ENCODE measurements at regions not wholly inside any gene's neighbourhood (a gene's known extent, or its start where the extent isn't known, plus 50 kb on each side); places are given as distances from the start of the nearest gene placed in this dataset.
"Not testable (repeated sequence)": the region's sequence is repeated elsewhere in the genome, so short reads cannot be mapped to it uniquely, and the experiment has no call there.

DNA sequence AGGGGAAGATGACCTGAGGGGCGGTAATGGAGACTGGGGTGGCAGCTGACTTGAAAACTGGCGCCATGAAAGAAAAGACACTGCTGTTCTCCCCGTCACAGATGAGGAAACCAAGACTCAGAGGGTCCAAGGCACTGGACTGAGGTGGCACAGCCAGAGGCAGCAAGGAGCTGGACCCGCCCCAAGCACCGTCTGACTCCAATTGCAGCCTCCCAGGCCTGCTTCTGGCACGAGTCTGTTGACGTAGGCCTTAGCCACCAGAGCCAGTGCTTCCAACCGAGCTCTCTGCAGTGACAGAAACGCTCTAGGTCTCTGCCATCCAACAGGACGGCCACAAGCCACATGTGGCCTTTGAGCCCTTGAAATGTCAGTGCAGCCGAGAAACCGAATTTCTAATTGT, 193.2 kb downstream of the OLFM1 start:
- Histone ChIP-seq H3K4me3 (ENCODE audit: low read length) (no peak overlapping the region), H3K79me2 (ENCODE audit: low read length) (no peaks in the 10 kb centered on the region), H4K20me1 (ENCODE audit: insufficient read depth, low read depth, low read length) (no peaks in the 10 kb centered on the region), H3K9me3 (ENCODE audit: low read length) (no peaks in the 10 kb centered on the region), H3K9me2 (replicated peaks; ENCODE audit: insufficient read depth, low read length) (no peaks in the 10 kb centered on the region), H3K27ac (ENCODE audit: low read length) (no peak overlapping the region), H3K27me3 (ENCODE audit: low read length) (no peaks in the 10 kb centered on the region), H3K4me1 (ENCODE audit: low read length) (no peaks in the 10 kb centered on the region), H3K9ac (ENCODE audit: low read length) (no peak overlapping the region), H3K36me3 (ENCODE audit: insufficient read depth, low read length) (no peaks in the 10 kb centered on the region), H2AFZ (ENCODE audit: low read length) (no peak overlapping the region), H3K4me2 (ENCODE audit: low read depth, low read length, poor library complexity, severe bottlenecking) (no peak overlapping the region)
- DNase-seq, result no peak

DNA sequence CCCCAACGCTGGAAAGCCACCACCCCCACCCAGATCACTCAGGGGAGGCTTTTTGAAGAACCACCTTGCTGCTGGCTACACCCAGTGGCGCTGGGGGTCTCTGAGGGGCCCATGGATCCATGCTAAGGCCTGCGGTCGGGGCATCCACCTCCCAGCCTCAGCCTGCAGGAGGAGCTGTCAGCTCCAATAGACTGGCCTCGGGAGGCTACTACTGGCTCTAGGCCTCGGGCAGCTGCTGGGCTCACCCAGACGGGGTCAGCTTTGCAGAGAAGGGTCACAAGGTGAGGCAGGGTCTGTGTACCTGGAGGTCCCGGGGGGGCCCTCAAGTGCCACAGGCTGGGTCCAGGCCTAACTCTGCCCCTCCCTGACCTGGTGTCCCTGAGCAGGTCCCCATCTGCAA, 193.7 kb downstream of the OLFM1 start:
- Histone ChIP-seq H3K4me1 (ENCODE audit: low read length) (no peaks in the 10 kb centered on the region), H3K36me3 (ENCODE audit: insufficient read depth, low read length) (no peaks in the 10 kb centered on the region), H3K4me2 (ENCODE audit: low read depth, low read length, poor library complexity, severe bottlenecking) (no peak overlapping the region), H3K9me3 (ENCODE audit: low read length) (no peaks in the 10 kb centered on the region), H3K27ac (ENCODE audit: low read length) (no peak overlapping the region), H3K4me3 (ENCODE audit: low read length) (no peak overlapping the region), H3K79me2 (ENCODE audit: low read length) (no peaks in the 10 kb centered on the region), H2AFZ (ENCODE audit: low read length) (no peak overlapping the region), H3K27me3 (ENCODE audit: low read length) (no peaks in the 10 kb centered on the region), H4K20me1 (ENCODE audit: insufficient read depth, low read depth, low read length) (no peaks in the 10 kb centered on the region), H3K9ac (ENCODE audit: low read length) (no peak overlapping the region), H3K9me2 (replicated peaks; ENCODE audit: insufficient read depth, low read length) (no peaks in the 10 kb centered on the region)
- DNase-seq, result no peak

DNA sequence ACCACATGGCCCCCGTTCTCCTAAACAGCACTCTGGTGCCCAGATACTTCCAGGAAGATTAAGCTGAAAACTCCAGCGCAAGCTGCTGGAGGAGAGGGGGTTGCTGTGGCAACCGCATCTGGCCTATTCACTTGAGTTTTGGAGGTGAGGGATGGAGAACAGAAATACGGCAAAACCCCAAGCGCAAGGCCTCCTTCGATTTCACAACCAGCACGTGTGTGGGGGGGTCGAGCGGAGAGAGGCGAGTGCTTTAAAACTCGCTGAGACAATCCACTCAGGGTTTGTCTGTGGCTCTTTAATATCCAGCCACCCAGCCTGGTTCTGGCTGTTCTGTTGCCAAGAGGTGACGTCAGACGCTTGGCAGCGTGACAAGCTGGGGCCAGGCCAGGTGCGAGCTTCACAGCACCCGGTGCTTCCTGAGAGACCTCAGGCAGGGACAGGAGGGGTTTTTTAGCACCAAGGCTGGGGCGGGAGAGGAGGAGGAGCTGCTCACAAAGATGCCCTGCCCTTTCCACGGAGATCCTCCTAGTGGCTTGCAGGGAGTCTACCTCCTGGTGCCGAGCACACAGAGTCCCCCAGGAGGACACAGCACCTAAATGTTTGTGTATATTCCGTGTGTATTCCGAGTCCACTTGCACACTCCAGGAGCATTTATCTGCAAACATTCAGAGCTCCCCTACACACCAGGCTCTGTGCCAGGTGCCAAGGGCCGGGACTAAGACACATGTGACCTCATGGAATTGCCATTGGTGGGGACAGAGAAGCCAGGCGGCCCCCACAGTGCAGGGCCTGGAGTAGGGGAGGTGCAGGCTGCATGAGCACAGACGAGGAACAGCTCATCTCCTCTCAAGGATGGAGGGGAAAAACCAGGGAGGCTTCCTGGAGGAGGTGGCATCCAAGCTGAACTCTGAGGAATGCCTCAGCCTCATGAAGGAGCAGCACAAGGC, 194.6 kb downstream of the OLFM1 start:
- no peaks in the 10 kb centered on the region for H3K9me2 ChIP-seq (replicated peaks; ENCODE audit: insufficient read depth, low read length)
- H3K27ac ChIP-seq (ENCODE audit: low read length), result no peak overlapping the region
- H2AFZ ChIP-seq (ENCODE audit: low read length), result no peak overlapping the region
- no peaks in the 10 kb centered on the region for H3K9me3 ChIP-seq (ENCODE audit: low read length)
- H3K79me2 ChIP-seq (ENCODE audit: low read length), result no peaks in the 10 kb centered on the region
- H3K4me1 ChIP-seq (ENCODE audit: low read length), result no peaks in the 10 kb centered on the region
- H4K20me1 ChIP-seq (ENCODE audit: insufficient read depth, low read depth, low read length), result no peaks in the 10 kb centered on the region
- H3K27me3 ChIP-seq (ENCODE audit: low read length), result no peaks in the 10 kb centered on the region
- H3K4me2 ChIP-seq (ENCODE audit: low read depth, low read length, poor library complexity, severe bottlenecking), result no peak overlapping the region
- DNase-seq, result peak; percentile 68
- no peak overlapping the region for H3K9ac ChIP-seq (ENCODE audit: low read length)
- no peak overlapping the region for H3K4me3 ChIP-seq (ENCODE audit: low read length)
- no peaks in the 10 kb centered on the region for H3K36me3 ChIP-seq (ENCODE audit: insufficient read depth, low read length)

DNA sequence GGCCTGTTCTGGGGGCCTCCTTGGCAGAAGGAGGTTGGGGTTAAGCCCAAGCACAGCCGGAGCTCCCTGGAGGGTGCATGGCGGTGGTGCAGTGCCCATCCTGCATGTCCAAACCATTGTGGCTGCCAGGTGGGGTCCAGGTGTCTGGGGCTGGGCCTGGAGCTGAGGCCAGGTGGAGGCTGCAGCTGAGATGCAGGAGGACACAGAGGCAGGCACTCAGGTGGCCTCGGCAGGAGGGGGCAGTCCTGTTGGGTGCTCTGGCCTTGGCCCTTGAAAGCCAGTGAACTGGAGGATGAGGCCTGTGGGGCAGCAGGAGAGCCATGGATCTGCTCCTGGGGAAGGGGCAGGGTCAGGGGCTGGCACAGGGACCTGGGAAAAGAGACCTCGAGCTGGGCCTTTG, 195.3 kb downstream of the OLFM1 start:
- Histone ChIP-seq H3K4me3 (ENCODE audit: low read length) (no peak overlapping the region), H3K27me3 (ENCODE audit: low read length) (no peaks in the 10 kb centered on the region), H2AFZ (ENCODE audit: low read length) (no peak overlapping the region), H3K9ac (ENCODE audit: low read length) (no peak overlapping the region), H3K9me2 (replicated peaks; ENCODE audit: insufficient read depth, low read length) (no peaks in the 10 kb centered on the region), H3K9me3 (ENCODE audit: low read length) (no peaks in the 10 kb centered on the region), H3K79me2 (ENCODE audit: low read length) (no peaks in the 10 kb centered on the region), H3K36me3 (ENCODE audit: insufficient read depth, low read length) (no peaks in the 10 kb centered on the region), H3K4me2 (ENCODE audit: low read depth, low read length, poor library complexity, severe bottlenecking) (no peak overlapping the region), H3K27ac (ENCODE audit: low read length) (no peak overlapping the region), H3K4me1 (ENCODE audit: low read length) (no peaks in the 10 kb centered on the region), H4K20me1 (ENCODE audit: insufficient read depth, low read depth, low read length) (no peaks in the 10 kb centered on the region)
- DNase-seq, result no peak

DNA sequence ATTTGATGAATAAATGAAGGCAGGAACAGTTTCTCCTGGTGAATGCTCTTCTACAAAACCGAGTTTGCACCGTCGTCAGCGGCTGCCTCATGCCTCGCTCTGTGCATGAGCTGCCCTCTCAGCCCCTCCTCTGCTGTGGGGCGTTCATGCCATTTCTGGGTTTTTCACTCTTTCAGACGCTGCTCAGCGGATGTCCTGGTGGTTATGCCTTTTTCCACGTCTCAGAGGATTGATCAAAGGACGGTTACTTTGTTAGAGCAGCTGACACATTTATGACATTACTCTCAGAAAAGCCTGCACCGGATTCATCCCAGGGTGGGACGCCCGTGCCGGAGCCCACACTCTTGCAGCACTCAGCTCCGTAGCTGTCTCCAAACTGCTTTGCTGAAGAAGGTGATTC, 195.9 kb upstream of the PPP1R26 start:
- Histone ChIP-seq H3K79me2 (ENCODE audit: low read length) (no peaks in the 10 kb centered on the region), H3K4me3 (ENCODE audit: low read length) (no peak overlapping the region), H3K4me2 (ENCODE audit: low read depth, low read length, poor library complexity, severe bottlenecking) (no peak overlapping the region)

DNA sequence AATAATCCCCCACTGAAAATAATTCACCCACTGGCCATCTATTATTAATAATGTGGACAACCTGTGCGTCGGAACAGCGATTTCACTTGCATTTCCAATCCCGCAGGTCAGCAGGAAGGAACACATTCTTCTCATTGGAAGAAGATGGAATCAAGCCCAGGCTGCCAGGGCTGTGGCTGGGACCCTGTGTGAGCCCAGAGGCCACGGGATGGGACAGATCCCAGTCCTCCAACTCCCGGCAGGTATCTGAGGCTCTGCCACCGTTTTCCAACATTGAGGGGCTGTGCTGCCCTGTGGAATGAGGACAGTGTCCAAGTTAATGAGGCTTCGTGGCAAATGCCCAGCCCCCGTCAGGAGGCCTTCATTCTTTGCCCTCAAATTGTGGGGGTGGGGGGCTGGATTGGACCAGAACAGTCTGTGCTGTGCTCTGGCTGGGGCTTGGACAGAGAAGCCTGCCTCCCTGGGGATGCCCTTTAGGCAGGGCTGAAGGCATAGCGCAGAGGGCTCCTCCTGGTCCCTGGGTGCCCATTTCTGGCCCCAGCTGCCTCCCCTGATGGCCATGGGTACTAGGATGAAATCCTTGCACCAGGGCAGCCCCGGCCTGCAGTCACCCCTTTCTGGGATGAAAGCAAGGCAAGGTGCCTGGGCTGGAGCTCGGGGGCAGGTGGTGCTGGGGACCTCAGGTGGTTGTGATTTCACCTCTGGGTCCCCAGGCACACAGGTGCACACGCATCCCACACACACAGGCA, 195.0 kb upstream of the PPP1R26 start:
- Histone ChIP-seq H4K20me1 (ENCODE audit: insufficient read depth, low read depth, low read length) (no peaks in the 10 kb centered on the region), H3K4me3 (ENCODE audit: low read length) (no peak overlapping the region), H2AFZ (ENCODE audit: low read length) (no peak overlapping the region), H3K79me2 (ENCODE audit: low read length) (no peaks in the 10 kb centered on the region), H3K27me3 (ENCODE audit: low read length) (no peaks in the 10 kb centered on the region), H3K9me3 (ENCODE audit: low read length) (no peaks in the 10 kb centered on the region), H3K9me2 (replicated peaks; ENCODE audit: insufficient read depth, low read length) (no peaks in the 10 kb centered on the region), H3K4me2 (ENCODE audit: low read depth, low read length, poor library complexity, severe bottlenecking) (no peak overlapping the region), H3K4me1 (ENCODE audit: low read length) (no peaks in the 10 kb centered on the region), H3K36me3 (ENCODE audit: insufficient read depth, low read length) (no peaks in the 10 kb centered on the region), H3K27ac (ENCODE audit: low read length) (no peak overlapping the region), H3K9ac (ENCODE audit: low read length) (no peak overlapping the region)
- no peak for DNase-seq

More for the DNA sequence above, 195.9 kb upstream of the PPP1R26 start:
- H3K27me3 ChIP-seq (ENCODE audit: low read length), result no peaks in the 10 kb centered on the region
- H3K9me2 ChIP-seq (replicated peaks; ENCODE audit: insufficient read depth, low read length), result no peaks in the 10 kb centered on the region
- H3K27ac ChIP-seq (ENCODE audit: low read length), result no peak overlapping the region
- H3K36me3 ChIP-seq (ENCODE audit: insufficient read depth, low read length), result no peaks in the 10 kb centered on the region
- H4K20me1 ChIP-seq (ENCODE audit: insufficient read depth, low read depth, low read length), result no peaks in the 10 kb centered on the region
- no peaks in the 10 kb centered on the region for H3K4me1 ChIP-seq (ENCODE audit: low read length)
- DNase-seq, result no peak
- H3K9ac ChIP-seq (ENCODE audit: low read length), result no peak overlapping the region
- H3K9me3 ChIP-seq (ENCODE audit: low read length), result no peaks in the 10 kb centered on the region
- H2AFZ ChIP-seq (ENCODE audit: low read length), result no peak overlapping the region

DNA sequence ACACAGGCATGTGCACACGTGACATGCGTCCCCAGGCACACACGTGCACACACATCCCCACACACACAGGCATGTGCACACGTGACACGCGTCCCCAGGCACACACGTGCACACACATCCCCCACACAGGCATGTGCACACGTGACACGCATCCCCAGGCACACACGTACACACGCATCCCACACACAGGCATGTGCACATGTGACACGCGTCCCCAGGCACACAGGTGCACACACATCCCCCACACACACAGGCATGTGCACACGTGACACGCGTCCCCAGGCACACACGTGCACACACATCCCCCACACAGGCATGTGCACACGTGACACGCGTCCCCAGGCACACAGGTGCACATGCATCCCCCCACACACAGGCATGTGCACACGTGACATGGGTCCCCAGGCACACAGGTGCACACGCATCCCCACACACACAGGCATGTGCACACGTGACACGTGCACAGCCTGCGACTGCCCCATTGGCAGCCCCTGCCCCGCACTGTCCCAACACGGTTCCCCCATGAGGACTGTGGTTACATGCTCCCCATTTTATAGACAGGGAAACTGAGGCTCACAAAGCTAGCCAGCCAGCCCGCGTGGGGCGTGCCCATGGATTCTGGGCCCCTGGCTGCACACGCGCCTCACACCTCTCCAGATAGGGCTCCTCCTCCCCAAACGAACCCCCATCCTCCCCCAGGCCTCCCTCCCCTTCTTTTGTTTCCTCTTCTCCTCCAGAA, 193.2 kb upstream of the PPP1R26 start:
- not testable (repeated sequence) for H3K9ac ChIP-seq (ENCODE audit: low read length); H3K9me2 ChIP-seq (replicated peaks; ENCODE audit: insufficient read depth, low read length); DNase-seq; H3K27ac ChIP-seq (ENCODE audit: low read length); H3K4me2 ChIP-seq (ENCODE audit: low read depth, low read length, poor library complexity, severe bottlenecking); H3K9me3 ChIP-seq (ENCODE audit: low read length); H3K4me1 ChIP-seq (ENCODE audit: low read length); H2AFZ ChIP-seq (ENCODE audit: low read length); H3K27me3 ChIP-seq (ENCODE audit: low read length); H3K79me2 ChIP-seq (ENCODE audit: low read length); H3K4me3 ChIP-seq (ENCODE audit: low read length); H3K36me3 ChIP-seq (ENCODE audit: insufficient read depth, low read length); H4K20me1 ChIP-seq (ENCODE audit: insufficient read depth, low read depth, low read length)

DNA sequence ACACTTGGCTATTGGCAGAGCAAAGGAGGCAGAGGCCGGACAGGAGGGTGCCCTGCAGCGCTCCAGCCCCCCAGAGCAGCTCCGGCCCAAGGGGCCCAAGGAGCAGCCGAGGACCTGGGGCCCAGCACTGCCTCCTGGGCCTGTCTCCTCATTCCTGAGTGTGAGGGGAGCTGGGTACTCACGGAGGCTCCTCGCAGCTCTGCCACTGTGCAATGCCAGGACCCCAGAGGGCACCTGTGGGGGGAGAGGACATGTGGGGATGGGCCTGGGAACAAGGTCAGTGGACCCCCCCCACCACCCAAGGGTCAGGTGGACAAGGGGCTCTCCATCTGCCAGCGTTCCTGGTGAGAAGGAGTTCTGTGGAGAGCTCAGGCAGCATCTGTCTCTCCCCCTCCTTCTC, 192.6 kb upstream of the PPP1R26 start:
- Histone ChIP-seq H3K27me3 (ENCODE audit: low read length) (no peaks in the 10 kb centered on the region), H3K4me1 (ENCODE audit: low read length) (no peaks in the 10 kb centered on the region), H3K36me3 (ENCODE audit: insufficient read depth, low read length) (no peaks in the 10 kb centered on the region), H4K20me1 (ENCODE audit: insufficient read depth, low read depth, low read length) (no peaks in the 10 kb centered on the region), H3K4me3 (ENCODE audit: low read length) (no peak overlapping the region), H3K27ac (ENCODE audit: low read length) (no peak overlapping the region), H3K9ac (ENCODE audit: low read length) (no peak overlapping the region), H2AFZ (ENCODE audit: low read length) (no peak overlapping the region), H3K9me3 (ENCODE audit: low read length) (no peaks in the 10 kb centered on the region), H3K9me2 (replicated peaks; ENCODE audit: insufficient read depth, low read length) (no peaks in the 10 kb centered on the region), H3K4me2 (ENCODE audit: low read depth, low read length, poor library complexity, severe bottlenecking) (no peak overlapping the region), H3K79me2 (ENCODE audit: low read length) (no peaks in the 10 kb centered on the region)
- no peak for DNase-seq

All from Karpas-422 (cell line).